H9 (cell line): ENCODE measurements at regions not wholly inside any gene's neighbourhood (a gene's known extent, or its start where the extent isn't known, plus 50 kb on each side); places are given as distances from the start of the nearest gene placed in this dataset.

Experiments used
- DNase-seq: peaks from one replicate; pipeline ENCODE4 v3.0.0-alpha.2; 2017
- H2AFZ ChIP-seq: one replicate; pipeline ENCODE4 v1.6.1; 2013; ENCODE audit warnings: mild to moderate bottlenecking, low read length, control low read depth, moderate library complexity
- H2AK5ac ChIP-seq: 2 replicates; pipeline ENCODE4 v1.6.1; 2013; ENCODE audit warnings: low read length, control low read depth, mixed read lengths; ENCODE audit not compliant: insufficient read length
- H2BK120ac ChIP-seq: one replicate; pipeline ENCODE4 v1.6.1; 2013; ENCODE audit warnings: low read depth, mild to moderate bottlenecking, low read length, control low read depth, inconsistent platforms; ENCODE audit not compliant: poor library complexity, severe bottlenecking
- H2BK12ac ChIP-seq: 2 replicates; pipeline ENCODE4 v1.6.1; 2013; ENCODE audit warnings: low read length, control low read depth, mixed read lengths, low read depth; ENCODE audit not compliant: insufficient read length
- H2BK15ac ChIP-seq: 2 replicates; pipeline ENCODE4 v1.6.1; 2013; ENCODE audit warnings: low read depth, low read length, control low read depth
- H2BK20ac ChIP-seq: one replicate; pipeline ENCODE4 v1.6.1; 2013; ENCODE audit warnings: low read depth, mild to moderate bottlenecking, low read length, control low read depth, inconsistent platforms; ENCODE audit not compliant: poor library complexity, severe bottlenecking
- H2BK5ac ChIP-seq: 2 replicates; pipeline ENCODE4 v1.6.1; 2013; ENCODE audit warnings: low read length, control low read depth, mixed read lengths; ENCODE audit not compliant: insufficient read length
- H3K14ac ChIP-seq: 2 replicates; pipeline ENCODE4 v1.6.1; 2013; ENCODE audit warnings: low read length, control low read depth; ENCODE audit not compliant: insufficient read depth
- H3K18ac ChIP-seq: 2 replicates; pipeline ENCODE4 v1.6.1; 2013; ENCODE audit warnings: low read depth, mild to moderate bottlenecking, mixed read lengths, low read length, control low read depth; ENCODE audit not compliant: insufficient read length
- H3K23ac ChIP-seq: 2 replicates; pipeline ENCODE4 v1.6.1; 2013; ENCODE audit warnings: low read length, control low read depth, mixed read lengths, low read depth; ENCODE audit not compliant: insufficient read length
- H3K23me2 ChIP-seq: 2 replicates; pipeline ENCODE4 v1.6.1; 2013; ENCODE audit warnings: low read depth, mild to moderate bottlenecking, mixed read lengths, low read length, control low read depth; ENCODE audit not compliant: insufficient read length, poor library complexity, severe bottlenecking
- H3K27ac ChIP-seq: 2 replicates; pipeline ENCODE4 v1.5.1; 2013; ENCODE audit warnings: low read length, control low read depth, mixed read lengths, low read depth; ENCODE audit not compliant: insufficient read length
- H3K27me3 ChIP-seq: 2 replicates; pipeline ENCODE4 v1.6.1; 2013; ENCODE audit warnings: low read length, control low read depth, inconsistent platforms; ENCODE audit not compliant: insufficient read depth
- H3K4ac ChIP-seq: 2 replicates; pipeline ENCODE4 v1.6.1; 2013; ENCODE audit warnings: low read depth, mild to moderate bottlenecking, control low read depth, inconsistent platforms, low read length, moderate library complexity
- H3K4me1 ChIP-seq: 2 replicates; pipeline ENCODE4 v1.6.1; 2013; ENCODE audit warnings: low read length, control low read depth, inconsistent platforms; ENCODE audit not compliant: insufficient read depth
- H3K4me2 ChIP-seq: 2 replicates; pipeline ENCODE4 v1.6.1; 2013; ENCODE audit warnings: low read length, control low read depth, mixed read lengths; ENCODE audit not compliant: insufficient read length, insufficient read depth
- H3K56ac ChIP-seq: 2 replicates; pipeline ENCODE4 v1.6.1; 2013; ENCODE audit warnings: low read depth, mild to moderate bottlenecking, mixed read lengths, low read length, control low read depth; ENCODE audit not compliant: insufficient read length
- H3K79me1 ChIP-seq: 2 replicates; pipeline ENCODE4 v1.6.1; 2013; ENCODE audit warnings: low read depth, mild to moderate bottlenecking, moderate library complexity, low read length, control low read depth, inconsistent platforms; ENCODE audit not compliant: insufficient read depth, poor library complexity, severe bottlenecking
- H3K79me2 ChIP-seq: 2 replicates; pipeline ENCODE4 v1.6.1; 2013; ENCODE audit warnings: low read length, control low read depth, inconsistent platforms; ENCODE audit not compliant: insufficient read depth
- H3K9ac ChIP-seq: 2 replicates; pipeline ENCODE4 v1.6.1; 2013; ENCODE audit warnings: low read length, control low read depth, mixed read lengths; ENCODE audit not compliant: insufficient read length; ENCODE audit errors: extremely low read depth
- H3K9me3 ChIP-seq: one replicate; pipeline ENCODE4 v1.6.1; 2013; ENCODE audit warnings: low read depth, low read length, inconsistent platforms; ENCODE audit not compliant: control insufficient read depth
- H3T11ph ChIP-seq: one replicate; pipeline ENCODE4 v1.6.1; 2013; ENCODE audit warnings: mild to moderate bottlenecking, low read length, control low read depth, inconsistent platforms
- H4K20me1 ChIP-seq: one replicate; pipeline ENCODE4 v1.6.1; 2013; ENCODE audit not compliant: control insufficient read depth, insufficient read length, insufficient read depth
- H4K5ac ChIP-seq: 2 replicates; pipeline ENCODE4 v1.6.1; 2013; ENCODE audit warnings: low read depth, mild to moderate bottlenecking, mixed read lengths, low read length, control low read depth; ENCODE audit not compliant: insufficient read length
- H4K8ac ChIP-seq: replicated peaks from 2 replicates; pipeline ENCODE4 v1.6.1; 2013; ENCODE audit warnings: low read length, control low read depth, mixed read lengths, low read depth; ENCODE audit not compliant: insufficient read length
- H4K91ac ChIP-seq: 2 replicates; pipeline ENCODE4 v1.6.1; 2013; ENCODE audit warnings: low read depth, mild to moderate bottlenecking, moderate library complexity, mixed read lengths, low read length, control low read depth; ENCODE audit not compliant: insufficient read length
- H3K27ac Mint-ChIP-seq, 3 experiments: 2 replicates in 2 of 3; 3 replicates in 1 of 3; pipeline ENCODE4 v1.8.0; 2020 to 2021; ENCODE audit warnings: mixed read lengths in 3 of 3, mild to moderate bottlenecking in 1 of 3, moderate library complexity in 1 of 3
- H3K27me3 Mint-ChIP-seq: 2 replicates; pipeline ENCODE4 v1.8.0; 2021; ENCODE audit warnings: low read depth, mild to moderate bottlenecking, moderate library complexity, mixed read lengths
- H3K36me3 Mint-ChIP-seq, 3 experiments: 2 replicates in 2 of 3; 3 replicates in 1 of 3; pipeline ENCODE4 v1.8.0; 2020 to 2021; ENCODE audit warnings: low read depth in 3 of 3, mixed read lengths in 3 of 3; ENCODE audit not compliant: insufficient read depth in 1 of 3
- H3K4me1 Mint-ChIP-seq, 2 experiments: 2 replicates each; pipeline ENCODE4 v1.8.0; 2020; ENCODE audit warnings: mixed read lengths in 2 of 2
- H3K4me3 Mint-ChIP-seq, 2 experiments: 2 replicates in 1 of 2; 3 replicates in 1 of 2; pipeline ENCODE4 v1.8.0; 2020 to 2021; ENCODE audit warnings: mild to moderate bottlenecking in 2 of 2, mixed read lengths in 2 of 2, moderate library complexity in 1 of 2
- H3K9me3 Mint-ChIP-seq, 2 experiments: 2 replicates in 1 of 2; 3 replicates in 1 of 2; pipeline ENCODE4 v1.8.0; 2020; ENCODE audit warnings: mild to moderate bottlenecking in 2 of 2, mixed read lengths in 2 of 2, moderate library complexity in 1 of 2
- WGBS: extraction: QIAGEN DNeasy Blood & Tissue Kit; methylation state at CpG from one replicate; pipeline ENCODE4 v1.1.7; 2013; ENCODE audit warnings: missing lambda C conversion rate, low lambda C conversion rate, mixed read lengths; ENCODE audit not compliant: insufficient read length; ENCODE audit errors: extremely low coverage; 5-methylcytosine and 5-hydroxymethylcytosine counted together
- TF ChIP-seq, protein P1 (sequence below): fragments of 200-600 bp; sonication (generic); conservative IDR thresholded peaks from 3 replicates; pipeline ENCODE4 v1.8.0; 2021; ENCODE audit warnings: antibody characterized with exemption, mild to moderate bottlenecking

DNA sequence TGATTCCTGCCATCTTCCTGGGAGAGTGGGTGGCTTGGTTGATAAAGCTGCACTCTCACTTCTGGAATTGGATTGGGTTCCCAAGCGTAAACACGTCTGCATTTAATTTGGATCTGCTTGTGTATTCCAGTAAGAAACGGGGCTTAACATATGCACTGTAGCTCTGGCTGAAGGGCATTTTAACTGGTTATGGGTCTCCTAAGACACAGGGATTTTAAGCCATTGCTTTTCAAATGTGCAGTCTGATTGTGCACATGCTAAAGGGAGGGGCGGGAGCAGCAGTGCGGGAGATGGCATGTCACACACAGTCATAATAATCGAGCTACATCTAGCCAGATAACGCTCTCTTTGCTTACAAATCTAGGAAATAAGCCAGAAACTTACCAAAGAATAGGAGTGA lies 247.3 kb upstream of the LYZL1 start:
- Histone ChIP-seq H4K20me1 (no peaks in the 10 kb centered on the region), H3K27ac (no peak overlapping the region), H3K27me3 (no peaks in the 10 kb centered on the region), H3K23ac (no peak overlapping the region), H3K4ac (no peak overlapping the region), H2BK120ac (no peak overlapping the region), H3K79me2 (no peaks in the 10 kb centered on the region), H2BK15ac (no peak overlapping the region), H3K9ac (no peak overlapping the region), H2BK5ac (no peak overlapping the region), H2AFZ (no peak overlapping the region), H3K18ac (no peak overlapping the region), H3T11ph (no peak overlapping the region), H3K4me2 (no peak overlapping the region), H3K4me1 (no peaks in the 10 kb centered on the region), H4K8ac (no peak overlapping the region), H3K9me3 (no peaks in the 10 kb centered on the region), H4K5ac (no peak overlapping the region), H2AK5ac (no peak overlapping the region), H4K91ac (no peak overlapping the region), H3K56ac (no peak overlapping the region), H2BK12ac (no peak overlapping the region), H2BK20ac (no peak overlapping the region), H3K14ac (no peak overlapping the region), H3K79me1 (no peaks in the 10 kb centered on the region), H3K23me2 (no peaks in the 10 kb centered on the region)
- no CpG with 5 or more reads among the region's 7 CpGs for WGBS
- Mint-ChIP-seq H3K27me3 (no peaks in the 10 kb centered on the region), H3K4me3 (no peak overlapping the region), H3K4me1 (peaks cover 10 to 19% of the 10 kb centered on the region in 2 experiments), H3K9me3 (peaks cover 15 to 19% of the 10 kb centered on the region in 2 experiments), H3K36me3 (peaks cover 4 to 35% (median 5%) of the 10 kb centered on the region in 3 experiments), H3K27ac (no peak overlapping the region)
- no peak for DNase-seq
- TF ChIP-seq, protein P1, sequence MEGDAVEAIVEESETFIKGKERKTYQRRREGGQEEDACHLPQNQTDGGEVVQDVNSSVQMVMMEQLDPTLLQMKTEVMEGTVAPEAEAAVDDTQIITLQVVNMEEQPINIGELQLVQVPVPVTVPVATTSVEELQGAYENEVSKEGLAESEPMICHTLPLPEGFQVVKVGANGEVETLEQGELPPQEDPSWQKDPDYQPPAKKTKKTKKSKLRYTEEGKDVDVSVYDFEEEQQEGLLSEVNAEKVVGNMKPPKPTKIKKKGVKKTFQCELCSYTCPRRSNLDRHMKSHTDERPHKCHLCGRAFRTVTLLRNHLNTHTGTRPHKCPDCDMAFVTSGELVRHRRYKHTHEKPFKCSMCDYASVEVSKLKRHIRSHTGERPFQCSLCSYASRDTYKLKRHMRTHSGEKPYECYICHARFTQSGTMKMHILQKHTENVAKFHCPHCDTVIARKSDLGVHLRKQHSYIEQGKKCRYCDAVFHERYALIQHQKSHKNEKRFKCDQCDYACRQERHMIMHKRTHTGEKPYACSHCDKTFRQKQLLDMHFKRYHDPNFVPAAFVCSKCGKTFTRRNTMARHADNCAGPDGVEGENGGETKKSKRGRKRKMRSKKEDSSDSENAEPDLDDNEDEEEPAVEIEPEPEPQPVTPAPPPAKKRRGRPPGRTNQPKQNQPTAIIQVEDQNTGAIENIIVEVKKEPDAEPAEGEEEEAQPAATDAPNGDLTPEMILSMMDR, result no peak
